GM23338 (cell line): ENCODE measurements at regions not wholly inside any gene's neighbourhood (a gene's known extent, or its start where the extent isn't known, plus 50 kb on each side); places are given as distances from the start of the nearest gene placed in this dataset.

Source experiments
- ATAC-seq: fragments of 200-7000 bp; cut with Tn5 transposase; 3 replicates; pipeline ENCODE4 v1.9.1; 2020
- DNase-seq: peaks from one replicate; pipeline ENCODE4 v3.0.0-alpha.2; 2015; ENCODE audit warnings: low spot score
- H2AFZ ChIP-seq: fragments of 200-600 bp; sonication (generic); 2 replicates; pipeline ENCODE4 v1.8.0; 2016; ENCODE audit warnings: antibody characterized with exemption, mild to moderate bottlenecking, moderate library complexity
- H3F3A ChIP-seq: fragments of 200-600 bp; sonication (generic); replicated peaks from 2 replicates; pipeline ENCODE4 v1.8.0; 2017; ENCODE audit warnings: antibody characterized with exemption, mixed run types, low read depth
- H3K27ac ChIP-seq: fragments of 200-600 bp; sonication (generic); 2 replicates; pipeline ENCODE4 v1.6.1; 2016; ENCODE audit warnings: low read depth
- H3K27me3 ChIP-seq: fragments of 200-600 bp; sonication (generic); 2 replicates; pipeline ENCODE4 v1.8.0; 2016; ENCODE audit warnings: mild to moderate bottlenecking, mixed run types, moderate library complexity; ENCODE audit not compliant: insufficient read depth
- H3K36me3 ChIP-seq: fragments of 200-600 bp; sonication (generic); 2 replicates; pipeline ENCODE4 v1.8.0; 2016; ENCODE audit warnings: mild to moderate bottlenecking; ENCODE audit not compliant: insufficient read depth
- H3K4me1 ChIP-seq: fragments of 200-600 bp; sonication (generic); 2 replicates; pipeline ENCODE4 v1.8.0; 2016; ENCODE audit warnings: mild to moderate bottlenecking, moderate library complexity; ENCODE audit not compliant: insufficient read depth
- H3K4me2 ChIP-seq: fragments of 200-600 bp; sonication (generic); 2 replicates; pipeline ENCODE4 v1.7.1; 2017; ENCODE audit warnings: mixed run types
- H3K4me3 ChIP-seq: fragments of 200-600 bp; sonication (generic); 2 replicates; pipeline ENCODE4 v1.6.1; 2016; ENCODE audit warnings: mixed run types
- H3K79me2 ChIP-seq: fragments of 200-600 bp; sonication (generic); replicated peaks from 2 replicates; pipeline ENCODE4 v1.8.0; 2017; ENCODE audit warnings: mild to moderate bottlenecking; ENCODE audit not compliant: insufficient read depth
- H3K9me2 ChIP-seq: fragments of 200-600 bp; sonication (generic); 2 replicates; pipeline ENCODE4 v1.8.0; 2017; ENCODE audit not compliant: insufficient read depth
- H4K20me1 ChIP-seq: fragments of 200-600 bp; sonication (generic); replicated peaks from 2 replicates; pipeline ENCODE4 v1.8.0; 2017; ENCODE audit warnings: mild to moderate bottlenecking; ENCODE audit not compliant: insufficient read depth
- H3K27ac Mint-ChIP-seq: 2 replicates; pipeline ENCODE4 v1.8.0; 2020; ENCODE audit warnings: inconsistent platforms, mild to moderate bottlenecking, moderate library complexity, mixed read lengths
- H3K27me3 Mint-ChIP-seq: 3 replicates; pipeline ENCODE4 v1.8.0; 2022; ENCODE audit warnings: low read depth, mild to moderate bottlenecking, moderate library complexity, mixed read lengths, inconsistent platforms; ENCODE audit not compliant: insufficient read depth, poor library complexity
- H3K36me3 Mint-ChIP-seq: 3 replicates; pipeline ENCODE4 v1.8.0; 2021; ENCODE audit warnings: low read depth, mild to moderate bottlenecking, inconsistent platforms, moderate library complexity, mixed read lengths
- H3K4me1 Mint-ChIP-seq: 3 replicates; pipeline ENCODE4 v1.8.0; 2020; ENCODE audit warnings: mild to moderate bottlenecking, inconsistent platforms, mixed read lengths
- H3K4me3 Mint-ChIP-seq: 3 replicates; pipeline ENCODE4 v1.8.0; 2021; ENCODE audit warnings: moderate library complexity, mild to moderate bottlenecking, inconsistent platforms, mixed read lengths
- H3K9me3 Mint-ChIP-seq: 3 replicates; pipeline ENCODE4 v1.8.0; 2020; ENCODE audit warnings: moderate library complexity, mild to moderate bottlenecking, inconsistent platforms, mixed read lengths
- CREB1 ChIP-seq: fragments of 250-450 bp; sonication (Bioruptor Pico); IDR thresholded peaks from 2 replicates; pipeline ENCODE4 v1.5.0; 2020; ENCODE audit warnings: low read depth, mild to moderate bottlenecking, moderate library complexity
- ETS1 ChIP-seq: IDR thresholded peaks from 2 replicates; pipeline ENCODE4 v1.6.1; 2016; ENCODE audit warnings: antibody characterized with exemption
- EZH2 ChIP-seq: fragments of 200-600 bp; sonication (generic); IDR thresholded peaks from one replicate; pipeline ENCODE4 v1.8.0; 2017; ENCODE audit warnings: antibody characterized with exemption, mild to moderate bottlenecking, low read depth; ENCODE audit not compliant: unreplicated experiment
- EZH2phosphoT487 ChIP-seq: fragments of 200-600 bp; sonication (generic); IDR thresholded peaks from one replicate; pipeline ENCODE4 v1.8.1; 2018; ENCODE audit warnings: antibody characterized with exemption; ENCODE audit not compliant: unreplicated experiment
- JUNB ChIP-seq: IDR thresholded peaks from one replicate; pipeline ENCODE4 v1.6.1; 2016; ENCODE audit warnings: antibody characterized with exemption; ENCODE audit not compliant: unreplicated experiment
- NANOG ChIP-seq: IDR thresholded peaks from 2 replicates; pipeline ENCODE4 v1.6.1; 2016; ENCODE audit warnings: antibody characterized with exemption, borderline replicate concordance
- POLR2AphosphoS5 ChIP-seq: IDR thresholded peaks from 2 replicates; pipeline ENCODE4 v1.6.1; 2016; ENCODE audit warnings: antibody characterized with exemption, low read depth
- REST ChIP-seq: IDR thresholded peaks from one replicate; pipeline ENCODE4 v1.6.1; 2018; ENCODE audit warnings: antibody characterized with exemption; ENCODE audit not compliant: unreplicated experiment
- STAT1 ChIP-seq: IDR thresholded peaks from one replicate; pipeline ENCODE4 v1.6.1; 2016; ENCODE audit warnings: antibody characterized with exemption; ENCODE audit not compliant: unreplicated experiment
- ZNF114 ChIP-seq: fragments of 250-450 bp; sonication (Bioruptor Pico); IDR thresholded peaks from 2 replicates; pipeline ENCODE4 v1.5.0; 2020; ENCODE audit warnings: mild to moderate bottlenecking, moderate library complexity
- ZNF331 ChIP-seq: fragments of 250-450 bp; sonication (Bioruptor Pico); IDR thresholded peaks from 2 replicates; pipeline ENCODE4 v1.5.0; 2020; ENCODE audit warnings: low read depth, mild to moderate bottlenecking, moderate library complexity
- TF ChIP-seq, protein P1 (sequence below): fragments of 250-450 bp; sonication (Bioruptor Pico); IDR thresholded peaks from 2 replicates; pipeline ENCODE4 v1.5.0; 2020; ENCODE audit warnings: mild to moderate bottlenecking, moderate library complexity
- TF ChIP-seq, protein P2 (sequence below), 2 experiments: fragments of 200-600 bp in 1 of 2; sonication (generic) in 1 of 2; conservative IDR thresholded peaks; 2 replicates each; pipeline versions ENCODE4 v1.5.1 to v1.6.1; 2016 to 2017; ENCODE audit warnings: antibody characterized with exemption in 2 of 2, low read depth in 2 of 2, mild to moderate bottlenecking in 2 of 2, moderate library complexity in 1 of 2

DNA sequence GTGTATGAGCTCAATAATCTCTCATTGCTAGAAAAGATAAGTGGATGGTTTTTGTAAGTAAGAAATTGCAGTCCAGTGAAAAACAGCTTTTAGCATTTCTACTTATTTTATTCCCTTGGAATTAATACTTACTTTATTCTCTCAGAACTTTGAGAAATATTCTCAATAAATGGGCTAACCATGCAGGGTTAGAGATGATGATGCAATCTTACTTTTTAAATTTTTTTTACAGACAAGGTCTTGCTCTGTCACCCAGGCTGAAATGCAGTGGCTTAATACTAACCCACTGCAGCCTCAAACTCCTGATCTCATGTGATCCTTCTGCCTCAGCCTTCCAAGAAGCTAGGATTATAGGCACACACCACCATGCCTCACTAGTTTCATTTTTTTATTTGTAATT, 440.8 kb upstream of the ZP4 start:
- H3K4me3 ChIP-seq: no peak overlapping the region
- H3K4me2 ChIP-seq: no peak overlapping the region
- H3K27ac ChIP-seq: no peak overlapping the region
- no peaks in the 10 kb centered on the region for H3K4me1 ChIP-seq
- no peaks in the 10 kb centered on the region for H4K20me1 ChIP-seq
- no peaks in the 10 kb centered on the region for H3K79me2 ChIP-seq
- peaks cover 12% of the 10 kb centered on the region for H3K9me2 ChIP-seq
- H3K36me3 ChIP-seq: no peaks in the 10 kb centered on the region; the same call in 1 of the 2 replicates
- no peaks in the 10 kb centered on the region for H3F3A ChIP-seq
- no peaks in the 10 kb centered on the region for H3K27me3 ChIP-seq
- Mint-ChIP-seq H3K36me3 (peaks cover 11% of the 10 kb centered on the region), H3K4me3 (no peak overlapping the region), H3K27me3 (peaks cover 4% of the 10 kb centered on the region), H3K27ac (no peak overlapping the region), H3K4me1 (no peaks in the 10 kb centered on the region), H3K9me3 (peaks cover 12% of the 10 kb centered on the region)
- TF ChIP-seq REST: no peak
- TF ChIP-seq NANOG: no peak
- no peak for TF ChIP-seq CREB1 (CRISPR knock-in tag)
- no peak for TF ChIP-seq POLR2AphosphoS5
- TF ChIP-seq EZH2: no peak
- TF ChIP-seq, protein P1, sequence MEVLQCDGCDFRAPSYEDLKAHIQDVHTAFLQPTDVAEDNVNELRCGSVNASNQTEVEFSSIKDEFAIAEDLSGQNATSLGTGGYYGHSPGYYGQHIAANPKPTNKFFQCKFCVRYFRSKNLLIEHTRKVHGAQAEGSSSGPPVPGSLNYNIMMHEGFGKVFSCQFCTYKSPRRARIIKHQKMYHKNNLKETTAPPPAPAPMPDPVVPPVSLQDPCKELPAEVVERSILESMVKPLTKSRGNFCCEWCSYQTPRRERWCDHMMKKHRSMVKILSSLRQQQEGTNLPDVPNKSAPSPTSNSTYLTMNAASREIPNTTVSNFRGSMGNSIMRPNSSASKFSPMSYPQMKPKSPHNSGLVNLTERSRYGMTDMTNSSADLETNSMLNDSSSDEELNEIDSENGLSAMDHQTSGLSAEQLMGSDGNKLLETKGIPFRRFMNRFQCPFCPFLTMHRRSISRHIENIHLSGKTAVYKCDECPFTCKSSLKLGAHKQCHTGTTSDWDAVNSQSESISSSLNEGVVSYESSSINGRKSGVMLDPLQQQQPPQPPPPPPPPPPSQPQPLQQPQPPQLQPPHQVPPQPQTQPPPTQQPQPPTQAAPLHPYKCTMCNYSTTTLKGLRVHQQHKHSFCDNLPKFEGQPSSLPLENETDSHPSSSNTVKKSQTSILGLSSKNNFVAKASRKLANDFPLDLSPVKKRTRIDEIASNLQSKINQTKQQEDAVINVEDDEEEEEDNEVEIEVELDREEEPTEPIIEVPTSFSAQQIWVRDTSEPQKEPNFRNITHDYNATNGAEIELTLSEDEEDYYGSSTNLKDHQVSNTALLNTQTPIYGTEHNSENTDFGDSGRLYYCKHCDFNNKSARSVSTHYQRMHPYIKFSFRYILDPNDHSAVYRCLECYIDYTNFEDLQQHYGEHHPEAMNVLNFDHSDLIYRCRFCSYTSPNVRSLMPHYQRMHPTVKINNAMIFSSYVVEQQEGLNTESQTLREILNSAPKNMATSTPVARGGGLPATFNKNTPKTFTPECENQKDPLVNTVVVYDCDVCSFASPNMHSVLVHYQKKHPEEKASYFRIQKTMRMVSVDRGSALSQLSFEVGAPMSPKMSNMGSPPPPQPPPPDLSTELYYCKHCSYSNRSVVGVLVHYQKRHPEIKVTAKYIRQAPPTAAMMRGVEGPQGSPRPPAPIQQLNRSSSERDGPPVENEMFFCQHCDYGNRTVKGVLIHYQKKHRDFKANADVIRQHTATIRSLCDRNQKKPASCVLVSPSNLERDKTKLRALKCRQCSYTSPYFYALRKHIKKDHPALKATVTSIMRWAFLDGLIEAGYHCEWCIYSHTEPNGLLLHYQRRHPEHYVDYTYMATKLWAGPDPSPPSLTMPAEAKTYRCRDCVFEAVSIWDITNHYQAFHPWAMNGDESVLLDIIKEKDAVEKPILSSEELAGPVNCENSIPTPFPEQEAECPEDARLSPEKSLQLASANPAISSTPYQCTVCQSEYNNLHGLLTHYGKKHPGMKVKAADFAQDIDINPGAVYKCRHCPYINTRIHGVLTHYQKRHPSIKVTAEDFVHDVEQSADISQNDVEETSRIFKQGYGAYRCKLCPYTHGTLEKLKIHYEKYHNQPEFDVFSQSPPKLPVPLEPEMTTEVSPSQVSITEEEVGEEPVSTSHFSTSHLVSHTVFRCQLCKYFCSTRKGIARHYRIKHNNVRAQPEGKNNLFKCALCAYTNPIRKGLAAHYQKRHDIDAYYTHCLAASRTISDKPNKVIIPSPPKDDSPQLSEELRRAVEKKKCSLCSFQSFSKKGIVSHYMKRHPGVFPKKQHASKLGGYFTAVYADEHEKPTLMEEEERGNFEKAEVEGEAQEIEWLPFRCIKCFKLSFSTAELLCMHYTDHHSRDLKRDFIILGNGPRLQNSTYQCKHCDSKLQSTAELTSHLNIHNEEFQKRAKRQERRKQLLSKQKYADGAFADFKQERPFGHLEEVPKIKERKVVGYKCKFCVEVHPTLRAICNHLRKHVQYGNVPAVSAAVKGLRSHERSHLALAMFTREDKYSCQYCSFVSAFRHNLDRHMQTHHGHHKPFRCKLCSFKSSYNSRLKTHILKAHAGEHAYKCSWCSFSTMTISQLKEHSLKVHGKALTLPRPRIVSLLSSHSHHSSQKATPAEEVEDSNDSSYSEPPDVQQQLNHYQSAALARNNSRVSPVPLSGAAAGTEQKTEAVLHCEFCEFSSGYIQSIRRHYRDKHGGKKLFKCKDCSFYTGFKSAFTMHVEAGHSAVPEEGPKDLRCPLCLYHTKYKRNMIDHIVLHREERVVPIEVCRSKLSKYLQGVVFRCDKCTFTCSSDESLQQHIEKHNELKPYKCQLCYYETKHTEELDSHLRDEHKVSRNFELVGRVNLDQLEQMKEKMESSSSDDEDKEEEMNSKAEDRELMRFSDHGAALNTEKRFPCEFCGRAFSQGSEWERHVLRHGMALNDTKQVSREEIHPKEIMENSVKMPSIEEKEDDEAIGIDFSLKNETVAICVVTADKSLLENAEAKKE (CRISPR knock-in tag): no peak
- TF ChIP-seq ZNF331 (CRISPR knock-in tag): no peak
- no peak for TF ChIP-seq EZH2phosphoT487
- TF ChIP-seq ZNF114 (CRISPR knock-in tag): no peak
- TF ChIP-seq, protein P2, sequence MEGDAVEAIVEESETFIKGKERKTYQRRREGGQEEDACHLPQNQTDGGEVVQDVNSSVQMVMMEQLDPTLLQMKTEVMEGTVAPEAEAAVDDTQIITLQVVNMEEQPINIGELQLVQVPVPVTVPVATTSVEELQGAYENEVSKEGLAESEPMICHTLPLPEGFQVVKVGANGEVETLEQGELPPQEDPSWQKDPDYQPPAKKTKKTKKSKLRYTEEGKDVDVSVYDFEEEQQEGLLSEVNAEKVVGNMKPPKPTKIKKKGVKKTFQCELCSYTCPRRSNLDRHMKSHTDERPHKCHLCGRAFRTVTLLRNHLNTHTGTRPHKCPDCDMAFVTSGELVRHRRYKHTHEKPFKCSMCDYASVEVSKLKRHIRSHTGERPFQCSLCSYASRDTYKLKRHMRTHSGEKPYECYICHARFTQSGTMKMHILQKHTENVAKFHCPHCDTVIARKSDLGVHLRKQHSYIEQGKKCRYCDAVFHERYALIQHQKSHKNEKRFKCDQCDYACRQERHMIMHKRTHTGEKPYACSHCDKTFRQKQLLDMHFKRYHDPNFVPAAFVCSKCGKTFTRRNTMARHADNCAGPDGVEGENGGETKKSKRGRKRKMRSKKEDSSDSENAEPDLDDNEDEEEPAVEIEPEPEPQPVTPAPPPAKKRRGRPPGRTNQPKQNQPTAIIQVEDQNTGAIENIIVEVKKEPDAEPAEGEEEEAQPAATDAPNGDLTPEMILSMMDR (conservative IDR thresholded peaks at IDR 0.05; ENCODE audit: low read depth in 2 of 2): no peak
- TF ChIP-seq ETS1: no peak
- TF ChIP-seq STAT1: no peak
- no peak for TF ChIP-seq JUNB
- no peak for ATAC-seq
- no peak for DNase-seq
- peak overlapping the region; percentile 70; the same call in 1 of the 2 replicates for H2AFZ ChIP-seq
